Activated CD4-positive, alpha-beta T cell treated with anti-CD3 and anti-CD28 coated beads for 24 hours (primary cell): ENCODE measurements at regions not wholly inside any gene's neighbourhood (a gene's known extent, or its start where the extent isn't known, plus 50 kb on each side); places are given as distances from the start of the nearest gene placed in this dataset.
"Not testable (repeated sequence)": the region's sequence is repeated elsewhere in the genome, so short reads cannot be mapped to it uniquely, and the experiment has no call there.

ENCODE experiments used
- DNase-seq, 2 donors: peaks; one replicate each; pipeline ENCODE4 v3.0.0-alpha.2; 2020; ENCODE audit warnings: low read depth in 2 of 2

DNA sequence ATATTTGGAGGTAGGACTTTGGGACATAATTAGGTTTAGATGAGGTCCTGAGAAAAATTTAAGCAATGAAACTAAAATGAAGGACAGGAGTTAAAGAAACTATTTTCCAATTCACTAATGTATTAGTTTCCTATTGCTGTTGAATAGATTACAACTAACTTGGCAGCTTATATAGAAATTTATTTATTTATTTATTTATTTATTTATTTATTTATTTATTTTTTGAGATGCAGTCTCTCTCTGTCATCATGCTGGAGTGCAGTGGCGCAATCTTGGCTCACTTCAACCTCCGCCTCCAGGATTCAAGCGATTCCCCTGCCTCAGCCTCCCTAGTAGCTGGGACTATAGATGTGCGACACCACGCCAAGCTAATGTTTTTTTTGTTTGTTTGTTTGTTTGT, 182.4 kb upstream of the ADCY2 start:
- DNase-seq = no peak

DNA sequence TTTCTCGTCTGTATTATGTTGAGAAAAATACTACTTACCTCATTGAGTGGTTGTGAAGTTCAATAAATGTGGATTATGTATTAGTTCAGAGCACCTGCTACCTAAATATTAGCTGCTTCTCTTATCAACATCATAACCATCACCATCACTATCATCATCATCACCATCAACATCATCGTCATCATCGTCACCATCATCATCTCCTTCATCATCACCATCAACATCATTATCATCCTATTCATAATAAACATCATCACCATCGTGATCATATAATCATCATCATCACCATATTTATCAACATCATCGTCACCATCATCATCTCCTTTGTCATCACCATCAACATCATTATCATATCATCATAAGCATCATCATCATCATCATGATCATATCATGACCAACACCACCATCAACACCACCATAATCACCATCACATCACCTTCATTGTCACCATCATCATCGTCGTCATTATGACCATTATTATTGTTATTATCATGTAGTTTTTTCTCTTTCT, 181.0 kb upstream of the ADCY2 start:
- no peak for DNase-seq

DNA sequence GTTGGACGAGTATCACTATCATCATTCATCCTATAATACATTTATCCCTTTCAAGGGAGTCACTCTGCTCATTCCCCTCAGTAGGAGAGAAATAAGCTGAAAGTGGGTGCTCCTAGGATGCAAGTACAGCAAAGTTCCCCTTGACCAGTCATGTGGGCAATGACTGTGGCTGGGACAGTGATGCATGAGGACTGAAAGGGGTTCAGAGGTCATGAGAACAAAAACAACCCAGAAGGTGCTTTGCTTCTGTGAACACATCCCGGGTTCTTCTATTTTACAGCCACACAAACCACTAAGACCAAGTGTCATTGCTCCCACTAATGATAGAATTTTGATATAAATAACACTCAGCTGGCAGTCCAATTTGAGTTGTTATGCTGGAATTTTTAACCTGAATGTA, 177.8 kb upstream of the ADCY2 start:
- no peak for DNase-seq

DNA sequence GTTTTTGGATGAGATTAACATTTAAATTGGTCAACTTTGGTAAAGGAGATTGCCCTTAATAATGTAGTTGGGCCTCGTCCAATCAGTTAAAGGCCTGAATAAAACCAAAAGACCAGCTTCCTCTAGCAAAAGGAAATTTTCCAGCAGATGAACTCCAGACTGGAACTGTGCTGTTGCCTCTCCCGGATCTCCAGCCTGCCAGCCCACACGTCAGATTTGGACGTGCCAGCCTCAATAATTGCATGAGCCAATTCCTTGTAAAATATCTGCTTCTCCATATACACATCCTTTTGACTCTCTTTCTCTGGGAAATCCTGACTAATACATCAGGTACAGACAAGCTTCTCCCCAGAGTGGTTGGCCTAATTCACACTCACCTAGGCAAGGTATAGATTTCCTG, 175.8 kb upstream of the ADCY2 start:
- no peak for DNase-seq

DNA sequence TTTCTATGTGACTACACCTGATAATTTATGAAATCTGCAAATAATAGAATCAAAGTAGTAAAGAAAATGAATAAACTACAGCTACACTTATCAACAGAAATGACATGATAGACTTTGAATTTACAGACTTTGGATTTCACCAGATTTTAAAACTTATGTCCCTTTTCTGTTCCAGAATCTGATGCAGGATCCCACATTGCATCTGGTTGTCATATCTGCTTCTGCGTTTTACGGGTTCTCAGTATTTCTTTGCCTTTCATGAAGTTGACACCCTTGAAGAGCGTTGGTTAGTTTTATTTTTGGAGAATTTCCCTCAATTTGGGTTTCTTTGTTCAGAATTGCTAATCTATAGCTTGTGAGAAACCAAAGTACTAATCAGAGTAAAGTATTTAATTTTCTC, 174.9 kb upstream of the ADCY2 start:
- no peak for DNase-seq

DNA sequence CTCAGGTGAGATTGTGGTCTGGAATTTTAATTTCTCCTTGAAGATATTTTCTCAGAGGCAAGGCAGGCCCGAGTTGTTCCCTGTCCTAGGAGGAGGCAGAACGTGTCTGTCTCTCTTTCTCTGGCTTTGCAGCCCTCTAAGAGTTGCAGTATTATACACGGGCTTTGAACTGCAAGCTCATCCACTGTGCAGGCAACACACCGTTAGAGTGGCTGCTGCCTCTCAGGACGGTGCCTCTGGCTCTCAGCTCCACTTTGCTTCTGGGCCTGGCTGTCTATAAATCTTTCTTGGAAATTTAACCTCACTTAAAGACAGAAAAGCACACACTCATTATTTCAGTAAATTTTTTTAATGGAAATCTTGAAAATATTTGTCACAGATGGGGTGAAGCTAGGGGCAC, 170.1 kb upstream of the ADCY2 start:
- DNase-seq = no peak

DNA sequence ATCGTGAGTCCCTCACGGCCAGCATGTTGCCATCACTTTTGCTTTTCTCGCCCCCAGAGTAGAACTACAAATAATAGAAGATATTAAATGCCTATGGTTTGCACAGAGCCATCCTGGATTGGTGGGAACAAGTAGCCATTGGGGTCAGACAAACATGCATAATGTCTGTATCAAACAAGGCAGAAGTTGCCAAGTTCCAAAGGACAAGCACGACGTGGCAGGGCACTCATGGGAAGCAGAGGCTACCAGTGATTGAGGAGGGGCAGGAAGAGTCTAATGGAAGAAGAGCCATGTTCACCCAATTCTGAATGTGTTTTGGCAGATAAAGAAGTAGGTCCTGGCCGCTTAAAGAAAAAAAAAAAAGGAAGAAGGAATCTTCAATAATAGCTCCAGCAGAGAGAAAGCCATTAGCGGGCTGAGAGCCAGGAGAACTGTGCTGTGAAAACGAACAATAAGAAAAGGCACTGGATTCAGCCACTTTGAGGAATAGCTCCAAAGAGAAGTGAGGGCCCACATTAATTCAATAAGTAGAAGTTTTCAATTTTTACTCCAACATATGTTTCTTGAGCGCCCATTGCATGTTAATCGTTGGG, 153.7 kb upstream of the ADCY2 start:
- DNase-seq = no peak

DNA sequence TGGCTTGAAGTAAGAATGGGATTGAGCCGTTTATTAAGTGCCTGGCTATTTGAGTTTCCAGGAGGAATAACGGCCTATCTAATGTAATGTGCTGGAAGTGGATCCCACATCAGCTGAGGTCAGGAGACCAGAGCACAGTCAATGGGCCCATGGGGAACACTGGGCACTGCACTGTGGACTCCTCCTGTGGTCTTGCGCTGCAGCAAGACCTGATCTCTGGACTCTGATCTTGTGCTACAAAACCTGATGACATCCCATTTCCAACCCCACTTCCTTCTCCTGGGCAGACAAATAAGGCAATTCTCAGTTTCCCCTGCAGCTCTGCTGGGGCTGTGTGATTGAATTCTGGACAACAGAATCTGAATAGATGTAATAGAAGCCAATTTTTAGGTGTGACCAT, 151.7 kb upstream of the ADCY2 start:
- DNase-seq = no peak

DNA sequence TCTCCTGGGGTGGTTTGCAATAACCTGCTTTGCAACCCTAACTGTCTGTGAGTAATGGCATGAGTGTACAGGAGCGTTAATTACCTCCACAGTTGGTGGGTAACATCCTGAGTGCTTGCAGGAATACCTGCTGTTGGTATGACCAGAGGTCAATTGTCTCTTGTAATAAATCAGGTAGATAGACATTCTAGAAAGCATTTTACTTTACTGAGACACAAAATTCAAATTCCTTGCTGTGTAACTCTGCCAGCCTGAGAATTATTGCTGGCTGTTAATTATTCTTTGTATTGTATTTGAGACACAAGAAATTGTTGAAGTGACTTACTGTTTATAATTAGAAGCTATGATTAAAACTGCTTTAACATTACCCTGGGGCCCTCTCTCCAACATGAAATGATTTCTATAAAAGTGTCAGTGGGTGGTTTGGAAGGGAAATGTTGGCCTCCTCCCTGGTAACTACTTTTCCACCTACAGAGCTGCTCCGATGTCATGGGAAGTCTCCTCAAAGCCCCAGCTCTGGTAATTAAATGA, 150.8 kb upstream of the ADCY2 start:
- no peak for DNase-seq

DNA sequence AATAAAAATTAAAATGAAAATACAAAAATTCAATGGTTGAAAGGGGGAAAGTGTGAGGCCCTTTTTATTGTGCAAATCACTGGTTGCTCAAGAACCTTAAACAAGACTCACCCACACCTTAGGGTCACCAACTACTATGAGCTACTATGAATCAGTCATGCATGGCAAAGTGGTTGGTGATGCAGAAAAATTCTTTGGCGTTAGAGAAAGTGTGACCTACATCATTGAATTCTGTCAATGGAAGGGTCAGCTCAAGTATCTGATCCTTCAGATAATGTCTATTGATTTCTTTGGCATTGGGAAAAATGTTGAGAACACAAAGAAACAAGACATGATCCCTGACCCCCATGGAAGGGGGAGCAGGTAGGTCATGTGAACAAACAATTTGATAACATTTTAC, 149.7 kb upstream of the ADCY2 start:
- no peak for DNase-seq

DNA sequence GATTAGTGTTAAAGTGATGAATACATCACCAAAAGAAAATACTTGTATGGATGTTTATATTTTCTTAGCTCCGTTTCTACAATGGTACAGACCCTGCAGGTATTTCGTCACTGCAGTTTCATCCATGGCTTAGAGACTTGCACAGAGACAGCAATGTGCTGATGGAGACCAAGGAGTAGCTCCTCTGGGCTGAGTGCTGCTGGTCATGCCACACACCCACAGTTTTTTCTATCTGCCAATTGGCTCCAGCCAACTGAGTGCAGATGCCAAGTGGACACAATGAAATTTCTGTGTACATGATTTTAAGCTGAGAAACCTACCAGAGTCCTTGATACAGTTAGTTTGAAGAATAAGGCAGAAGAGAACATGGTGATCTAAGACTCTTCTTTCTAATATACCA, 145.9 kb upstream of the ADCY2 start:
- DNase-seq = no peak

DNA sequence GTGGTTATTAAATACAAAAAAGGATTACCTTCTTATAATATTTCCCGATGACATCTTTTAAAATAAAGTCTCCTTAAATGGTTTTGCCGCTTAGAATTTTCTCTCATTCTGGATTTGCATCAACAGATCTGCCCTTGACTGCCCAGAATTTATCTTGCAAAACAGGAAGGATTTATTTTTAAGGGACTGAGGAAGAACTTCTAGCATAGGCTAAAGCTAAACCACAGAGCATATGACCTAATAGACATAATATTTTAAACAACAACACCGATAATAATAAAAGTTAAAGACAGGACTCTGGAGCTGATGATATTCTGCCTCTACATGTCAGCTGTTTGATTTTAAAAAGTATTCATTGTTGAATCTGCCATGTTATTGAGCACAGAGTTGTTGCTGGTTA, 145.3 kb upstream of the ADCY2 start:
- DNase-seq = no peak

DNA sequence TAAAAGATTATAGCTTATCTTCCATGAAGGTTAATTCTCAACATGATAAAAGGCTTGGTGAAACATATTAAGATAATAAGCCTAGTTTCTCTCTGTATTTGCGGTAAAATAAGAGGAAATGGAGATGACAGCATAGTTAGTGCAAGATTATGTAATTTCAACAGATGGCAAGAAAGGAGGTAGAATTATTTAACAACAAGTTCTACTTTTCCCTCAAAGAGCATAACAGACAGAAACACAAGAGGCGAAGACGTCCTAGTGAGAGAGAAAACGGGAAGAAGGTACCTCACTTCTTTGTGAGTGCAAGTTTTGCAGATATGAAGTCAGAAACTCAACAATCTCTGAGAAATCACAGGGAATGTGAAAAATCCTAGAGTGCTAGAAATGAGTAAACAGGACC, 144.8 kb upstream of the ADCY2 start:
- DNase-seq = no peak

DNA sequence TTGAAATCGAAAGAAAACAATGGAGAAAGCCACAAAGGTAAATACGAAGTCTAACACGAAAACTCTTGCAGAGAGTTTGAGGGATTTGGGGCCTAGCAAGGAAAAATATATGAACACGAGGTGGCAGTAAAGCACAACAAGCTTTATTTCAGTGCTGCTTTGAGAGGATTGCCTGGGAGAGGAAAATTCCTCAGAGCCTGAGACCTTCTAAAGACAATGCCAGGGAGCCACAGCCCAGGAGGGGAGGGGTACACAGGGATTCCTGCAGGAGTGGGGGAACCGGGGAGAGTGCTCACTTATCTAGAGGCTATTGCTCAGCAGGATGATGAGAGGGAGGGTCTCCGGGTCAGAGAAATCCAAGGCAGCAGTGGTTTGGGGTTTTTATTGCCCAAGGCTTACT, 134.9 kb upstream of the ADCY2 start:
- DNase-seq = no peak

DNA sequence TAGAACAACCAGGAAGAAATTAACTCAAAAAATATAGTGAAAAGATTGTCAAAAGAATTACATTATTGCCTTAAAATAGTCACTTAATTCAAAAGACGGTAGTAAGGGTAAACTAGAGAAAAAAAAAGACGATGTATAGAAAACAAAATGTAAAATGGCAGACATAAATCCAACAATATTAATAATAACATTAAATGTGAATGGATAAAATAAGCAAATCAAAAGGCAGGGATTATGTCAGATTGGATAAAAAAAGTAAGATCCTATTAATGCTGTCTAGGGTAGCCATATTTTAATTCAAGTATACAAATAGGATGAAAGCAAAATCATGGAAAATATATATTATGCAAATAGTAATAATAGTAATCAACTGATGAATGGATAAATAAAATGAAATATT, 134.0 kb upstream of the ADCY2 start:
- no peak for DNase-seq

DNA sequence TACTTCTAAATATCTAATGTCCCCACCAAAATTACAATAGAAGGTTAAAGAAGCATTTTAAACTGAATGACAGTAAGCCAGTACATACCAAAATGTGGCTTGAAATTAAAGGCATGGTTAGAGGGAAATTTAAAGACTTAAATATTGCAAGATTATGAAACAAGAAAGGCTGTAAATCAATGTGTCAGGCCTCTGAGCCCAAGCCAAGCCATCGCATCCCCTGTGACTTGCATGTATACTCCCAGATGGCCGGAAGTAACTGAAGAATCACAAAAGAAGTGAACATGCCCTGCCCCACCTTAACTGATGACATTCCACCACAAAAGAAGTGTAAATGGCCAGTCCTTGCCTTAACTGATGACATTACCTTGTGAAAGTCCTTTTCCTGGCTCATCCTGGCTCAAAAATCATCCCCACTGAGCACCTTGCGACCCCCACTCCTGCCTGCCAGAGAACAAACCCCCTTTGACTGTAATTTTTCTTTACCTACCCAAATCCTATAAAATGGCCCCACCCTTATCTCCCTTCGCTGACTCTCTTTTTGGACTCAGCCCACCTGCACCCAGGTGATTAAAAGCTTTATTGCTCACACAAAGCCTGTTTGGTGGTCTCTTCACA, 132.4 kb upstream of the ADCY2 start:
- not testable (repeated sequence) for DNase-seq

DNA sequence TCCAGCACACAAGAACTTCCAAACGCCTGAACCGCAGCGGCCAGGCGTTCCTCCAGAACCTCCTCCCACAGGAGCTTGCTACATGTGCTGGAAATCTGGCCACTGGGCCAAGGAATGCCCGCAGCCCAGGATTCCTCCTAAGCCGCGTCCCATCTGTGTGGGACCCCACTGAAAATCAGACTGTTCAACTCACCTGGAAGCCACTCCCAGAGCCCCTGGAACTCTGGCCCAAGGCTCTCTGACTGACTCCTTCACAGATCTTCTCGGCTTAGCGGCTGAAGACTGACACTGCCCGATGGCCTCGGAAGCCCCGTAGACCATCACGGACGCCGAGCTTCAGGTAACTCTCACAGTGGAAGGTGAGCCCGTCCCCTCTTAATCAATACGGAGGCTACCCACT, 130.2 kb upstream of the ADCY2 start:
- not testable (repeated sequence) for DNase-seq

DNA sequence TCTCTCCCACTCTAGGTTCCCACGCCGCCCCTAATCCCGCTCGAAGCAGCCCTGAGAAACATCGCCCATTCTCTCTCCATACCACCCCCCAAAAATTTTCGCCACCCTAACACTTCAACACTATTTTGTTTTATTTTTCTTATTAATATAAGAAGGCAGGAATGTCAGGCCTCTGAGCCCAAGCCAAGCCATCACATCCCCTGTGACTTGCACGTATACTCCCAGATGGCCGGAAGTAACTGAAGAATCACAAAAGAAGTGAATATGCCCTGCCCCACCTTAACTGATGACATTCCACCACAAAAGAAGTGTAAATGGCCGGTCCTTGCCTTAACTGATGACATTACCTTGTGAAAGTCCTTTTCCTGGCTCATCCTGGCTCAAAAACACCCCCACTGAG, 127.2 kb upstream of the ADCY2 start:
- not testable (repeated sequence) for DNase-seq

DNA sequence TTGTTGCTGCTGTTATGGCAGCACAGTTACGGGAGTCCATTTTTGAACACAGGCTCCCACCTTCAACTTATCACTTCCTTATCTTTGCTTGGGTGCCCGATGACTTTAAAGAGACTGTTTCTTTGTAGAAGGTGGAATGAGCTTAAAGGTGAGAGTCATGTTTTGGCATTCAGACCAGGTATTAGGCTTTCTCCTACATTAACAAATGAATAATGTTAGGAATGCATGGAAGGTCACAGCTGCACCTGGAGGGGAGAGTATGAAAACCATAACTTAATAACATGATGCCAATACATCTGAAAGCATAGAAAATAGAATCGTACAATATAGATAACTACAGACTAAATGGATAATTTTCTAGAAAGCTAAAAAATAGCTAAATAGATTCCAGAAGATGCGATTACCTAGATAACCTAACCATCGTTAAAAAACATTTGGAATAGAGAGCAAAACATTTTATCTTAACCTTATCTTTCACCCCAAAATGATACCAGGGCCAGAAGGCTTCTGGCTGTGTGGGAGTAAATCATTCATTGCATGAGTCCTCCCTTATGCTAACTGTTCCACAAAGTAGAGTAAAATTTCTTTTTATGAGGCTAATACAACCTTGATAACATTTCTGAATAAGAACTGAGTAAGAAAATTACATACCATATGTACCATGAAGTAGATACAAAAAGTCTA, 126.2 kb upstream of the ADCY2 start:
- no peak for DNase-seq

DNA sequence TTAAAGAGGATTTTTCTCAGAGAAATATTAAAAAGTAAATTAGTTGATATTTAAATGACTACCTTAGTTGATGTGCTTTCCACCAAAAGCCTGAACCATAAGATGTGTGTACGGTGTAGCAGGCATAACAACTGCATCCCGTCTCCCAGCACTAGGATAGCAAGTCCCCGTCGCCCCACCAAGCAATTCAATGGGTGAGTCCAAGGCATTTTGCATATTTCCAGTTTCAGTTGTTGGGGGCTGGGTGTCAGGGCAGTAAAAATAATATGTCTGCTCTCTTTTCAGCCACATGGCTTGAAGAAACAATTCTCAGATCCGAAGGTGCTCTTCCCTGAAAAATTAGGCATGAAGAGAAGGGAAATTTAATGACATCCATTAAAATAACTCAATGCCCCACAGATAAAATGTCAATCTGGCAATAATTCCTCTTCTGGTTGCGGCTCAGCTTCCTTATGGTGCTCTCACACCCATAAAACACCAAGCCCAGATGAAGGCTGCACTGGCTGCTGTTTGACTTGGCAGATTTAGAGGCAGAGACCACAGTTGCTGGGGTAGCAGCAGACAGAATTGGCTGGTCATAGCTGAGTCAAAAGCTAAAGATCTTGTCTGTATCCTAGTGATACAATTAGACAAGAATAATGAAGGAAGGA, 124.4 kb upstream of the ADCY2 start:
- DNase-seq = no peak

DNA sequence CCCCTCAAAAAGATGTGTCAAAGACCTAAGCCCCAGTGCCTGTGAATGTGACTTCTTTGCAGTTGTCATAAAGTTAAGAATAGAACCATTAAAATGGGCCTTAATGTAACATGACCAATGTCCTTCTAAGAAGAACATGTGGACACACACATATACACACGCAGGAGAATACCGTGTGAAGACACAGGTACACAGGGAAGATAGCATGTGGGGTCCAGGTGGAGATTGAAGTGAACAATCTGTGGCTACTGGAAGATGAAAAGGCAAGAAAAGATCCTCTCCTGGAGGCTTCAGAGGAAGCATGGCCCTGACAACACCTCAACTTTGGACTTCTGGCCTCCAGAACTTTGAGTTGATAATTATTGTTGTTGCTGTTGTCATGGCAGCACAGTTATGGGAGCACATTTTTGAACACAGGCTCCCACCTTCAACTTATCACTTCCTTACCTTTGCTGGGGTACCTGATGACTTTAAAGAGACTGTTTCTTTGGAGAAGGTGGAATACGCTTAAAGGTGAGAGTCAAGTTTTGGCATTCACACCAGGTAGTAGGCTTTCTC, 123.5 kb upstream of the ADCY2 start:
- DNase-seq = no peak

DNA sequence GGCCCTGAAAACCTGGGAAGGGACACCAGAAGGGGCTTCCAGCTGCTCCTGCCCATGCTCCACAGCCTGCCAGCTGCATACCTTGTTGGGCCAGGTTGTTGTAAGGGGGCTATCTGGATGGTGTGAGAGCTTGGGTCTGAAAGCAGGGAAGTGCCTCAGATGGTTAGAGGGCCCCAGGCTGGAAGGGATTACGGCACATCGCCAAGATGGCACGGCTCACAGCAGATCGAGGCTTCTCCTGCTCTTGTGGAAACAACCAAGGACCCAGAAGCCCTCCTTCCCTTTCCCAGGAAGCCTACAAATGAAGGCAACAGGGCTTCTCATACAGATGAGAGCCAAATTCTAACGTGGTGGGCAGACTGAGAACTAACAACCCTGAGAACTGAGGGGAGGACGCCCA, 121.7 kb upstream of the ADCY2 start:
- no peak for DNase-seq
